SK-N-SH (cell line): ENCODE measurements at regions not wholly inside any gene's neighbourhood (a gene's known extent, or its start where the extent isn't known, plus 50 kb on each side); places are given as distances from the start of the nearest gene placed in this dataset.

Experiments
- CTCF ChIA-PET: fragments of 300-600, 350-600 bp; formaldehyde crosslinking; extraction: SDS; loops from one replicate; lab custom pipeline; 2021; lab: Yijun Ruan, JAX
- POLR2A ChIA-PET: fragments of 350-600 bp; sonication (Branson Sonifier 250); formaldehyde crosslinking; extraction: SDS; loops from one replicate; lab custom pipeline; 2020; ENCODE audit warnings: antibody characterized with exemption, inconsistent platforms; lab: Yijun Ruan, JAX
- DNase-seq: peaks from one replicate; pipeline ENCODE4 v3.0.0; 2012
- H2AFZ ChIP-seq: fragments of 200-600 bp; sonication (generic); 2 replicates; pipeline ENCODE4 v1.8.1; 2016; ENCODE audit warnings: antibody characterized with exemption, mild to moderate bottlenecking, low read depth
- H3F3A ChIP-seq: fragments of 200-600 bp; sonication (generic); replicated peaks from 2 replicates; pipeline ENCODE3; 2016; ENCODE audit warnings: antibody characterized with exemption, mild to moderate bottlenecking; ENCODE audit not compliant: insufficient read depth
- H3K27ac ChIP-seq, 2 experiments: fragments of 200-500 bp in 1 of 2; fragments of 200-600 bp in 1 of 2; sonication (Bioruptor generic) in 1 of 2; sonication (generic), shearing (Covaris generic) in 1 of 2; 2 replicates each; pipeline versions ENCODE4 v1.5.1 to v1.6.1; 2014 to 2016; ENCODE audit warnings: low read depth in 2 of 2, inconsistent platforms in 1 of 2, low read length in 1 of 2, mild to moderate bottlenecking in 1 of 2, mixed read lengths in 1 of 2
- H3K27me3 ChIP-seq: fragments of 200-600 bp; sonication (generic), shearing (Covaris generic); 2 replicates; pipeline ENCODE4 v1.6.1; 2016; ENCODE audit warnings: mixed run types; ENCODE audit not compliant: insufficient read depth
- H3K36me3 ChIP-seq, 2 experiments: fragments of 200-500 bp in 1 of 2; fragments of 200-600 bp in 1 of 2; sonication (Bioruptor generic) in 1 of 2; sonication (generic) in 1 of 2; replicated peaks in 1 of 2; 2 replicates each; pipeline versions ENCODE3 to v1.5.1; 2014 to 2016; ENCODE audit warnings: low read length in 1 of 2, mild to moderate bottlenecking in 1 of 2; ENCODE audit not compliant: insufficient read depth in 2 of 2, control insufficient read depth in 1 of 2
- H3K4me1 ChIP-seq, 2 experiments: fragments of 200-500 bp in 1 of 2; fragments of 200-600 bp in 1 of 2; sonication (Bioruptor generic) in 1 of 2; sonication (generic), shearing (Covaris generic) in 1 of 2; 2 replicates each; pipeline versions ENCODE4 v1.5.1 to v1.6.1; 2014 to 2016; ENCODE audit warnings: low read depth in 1 of 2, low read length in 1 of 2, mixed run types in 1 of 2; ENCODE audit not compliant: insufficient read depth in 2 of 2, control insufficient read depth in 1 of 2
- H3K4me2 ChIP-seq: fragments of 200-600 bp; sonication (generic), shearing (Covaris generic); 2 replicates; pipeline ENCODE4 v1.6.1; 2017; ENCODE audit warnings: mixed run types
- H3K4me3 ChIP-seq, 2 experiments: fragments of 200-500 bp in 1 of 2; fragments of 200-600 bp in 1 of 2; sonication (Bioruptor generic) in 1 of 2; sonication (generic), shearing (Covaris generic) in 1 of 2; 2 replicates each; pipeline versions ENCODE4 v1.5.1 to v1.8.1; 2014 to 2016; ENCODE audit warnings: low read depth in 2 of 2, inconsistent platforms in 1 of 2, low read length in 1 of 2, mild to moderate bottlenecking in 1 of 2, mixed read lengths in 1 of 2, moderate library complexity in 1 of 2
- H3K79me2 ChIP-seq: fragments of 200-600 bp; sonication (generic); 2 replicates; pipeline ENCODE4 v1.8.1; 2017; ENCODE audit warnings: mild to moderate bottlenecking; ENCODE audit not compliant: insufficient read depth
- H3K9ac ChIP-seq: fragments of 200-600 bp; sonication (generic); 2 replicates; pipeline ENCODE4 v1.6.1; 2017; ENCODE audit warnings: mixed run types
- H3K9me2 ChIP-seq: fragments of 200-600 bp; sonication (generic); 2 replicates; pipeline ENCODE4 v1.6.1; 2017; ENCODE audit warnings: mixed run types
- H3K9me3 ChIP-seq: fragments of 200-600 bp; sonication (generic); 2 replicates; pipeline ENCODE4 v1.6.1; 2017; ENCODE audit warnings: mixed run types, mild to moderate bottlenecking, moderate library complexity
- H4K20me1 ChIP-seq: fragments of 200-600 bp; sonication (generic); 2 replicates; pipeline ENCODE4 v1.6.1; 2017; ENCODE audit warnings: mild to moderate bottlenecking, mixed run types; ENCODE audit not compliant: insufficient read depth
- CHD2 ChIP-seq: fragments of 150-350 bp; IDR thresholded peaks from 2 replicates; pipeline ENCODE4 v1.6.1; 2018; ENCODE audit warnings: low read length; ENCODE audit not compliant: partially characterized antibody
- EZH2phosphoT487 ChIP-seq: fragments of 200-600 bp; sonication (generic); IDR thresholded peaks from 2 replicates; pipeline ENCODE4 v1.6.1; 2017; ENCODE audit warnings: low read depth, mixed run types, mild to moderate bottlenecking, antibody characterized with exemption, moderate library complexity, borderline replicate concordance
- FOSL2 ChIP-seq: IDR thresholded peaks from 2 replicates; pipeline ENCODE4 v1.4.0; 2012; ENCODE audit warnings: low read depth, mild to moderate bottlenecking, moderate library complexity, borderline replicate concordance
- FOXM1 ChIP-seq: IDR thresholded peaks from 2 replicates; pipeline ENCODE4 v1.4.0; 2012; ENCODE audit warnings: low read depth, mild to moderate bottlenecking
- GABPA ChIP-seq: IDR thresholded peaks from 2 replicates; pipeline ENCODE4 v1.4.0; 2012; ENCODE audit warnings: low read depth, mild to moderate bottlenecking
- GATA2 ChIP-seq: sonication (generic); formaldehyde crosslinking; IDR thresholded peaks from 2 replicates; pipeline ENCODE4 v1.5.0; 2020; ENCODE audit warnings: mild to moderate bottlenecking, missing genetic modification reagents
- IRF3 ChIP-seq: fragments of 150-350 bp; IDR thresholded peaks from 2 replicates; pipeline ENCODE4 v1.6.1; 2016; ENCODE audit warnings: mild to moderate bottlenecking, low read depth, low read length
- JUND ChIP-seq: IDR thresholded peaks from 2 replicates; pipeline ENCODE4 v1.4.0; 2012
- MEF2A ChIP-seq: IDR thresholded peaks from 2 replicates; pipeline ENCODE4 v1.4.0; 2012; ENCODE audit warnings: low read depth, borderline replicate concordance
- NFIC ChIP-seq: IDR thresholded peaks from 2 replicates; pipeline ENCODE4 v1.4.0; 2012; ENCODE audit warnings: borderline replicate concordance
- NRF1 ChIP-seq: IDR thresholded peaks from 2 replicates; pipeline ENCODE4 v1.6.1; 2012; ENCODE audit warnings: low read depth, mild to moderate bottlenecking, low read length
- REST ChIP-seq: IDR thresholded peaks from 2 replicates; pipeline ENCODE4 v1.6.1; 2012; ENCODE audit warnings: mild to moderate bottlenecking, low read depth, low read length, moderate library complexity
- SIN3A ChIP-seq: IDR thresholded peaks from 2 replicates; pipeline ENCODE4 v1.6.1; 2012; ENCODE audit warnings: low read depth, mild to moderate bottlenecking, low read length, moderate library complexity, borderline replicate concordance
- TAF1 ChIP-seq: IDR thresholded peaks from 2 replicates; pipeline ENCODE4 v1.6.1; 2012; ENCODE audit warnings: low read depth, mild to moderate bottlenecking, low read length, moderate library complexity, borderline replicate concordance
- TEAD4 ChIP-seq: IDR thresholded peaks from 2 replicates; pipeline ENCODE4 v1.4.0; 2012; ENCODE audit warnings: mild to moderate bottlenecking, borderline replicate concordance; ENCODE audit not compliant: insufficient read depth
- USF2 ChIP-seq: fragments of 150-350 bp; IDR thresholded peaks from 2 replicates; pipeline ENCODE4 v1.6.1; 2017; ENCODE audit warnings: antibody characterized with exemption, low read length, low read depth, borderline replicate concordance
- WGBS: methylation state at CpG from one replicate; pipeline ENCODE4 v1.1.6; 2017; ENCODE audit warnings: low lambda C conversion rate; 5-methylcytosine and 5-hydroxymethylcytosine counted together
- TF ChIP-seq, protein P1 (sequence below): IDR thresholded peaks from 2 replicates; pipeline ENCODE4; 2012
- TF ChIP-seq, protein P2 (sequence below): fragments of 200-600 bp; sonication (generic); IDR thresholded peaks from 2 replicates; pipeline ENCODE4 v1.6.1; 2017; ENCODE audit warnings: antibody characterized with exemption, mild to moderate bottlenecking, moderate library complexity

DNA sequence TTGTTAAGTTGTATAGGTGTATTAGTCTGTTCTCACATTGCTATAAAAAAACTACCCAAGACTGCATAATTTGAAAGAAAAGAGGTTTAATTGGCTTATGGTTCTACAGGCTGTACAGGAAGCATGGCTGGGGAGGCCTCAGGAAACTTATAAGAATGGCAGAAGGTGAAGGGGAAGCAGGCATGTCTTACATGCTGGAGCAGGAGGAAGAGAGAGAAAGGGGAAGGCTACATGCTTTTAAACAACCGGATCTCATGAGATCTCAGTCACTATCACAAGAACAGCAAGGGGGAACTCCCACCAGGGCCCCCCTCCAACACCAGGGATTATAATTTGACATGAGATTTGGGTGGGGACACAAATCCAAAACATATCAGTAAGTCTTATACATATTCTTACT is 60.5 kb upstream of the OR10AD1 start:
- WGBS: 0% methylated on average over 1 of the region's 1 CpG
- H3K9ac ChIP-seq: no peak overlapping the region
- H3K4me1 ChIP-seq: no peaks in the 10 kb centered on the region
- POLR2A ChIA-PET: no interaction called here
- H3K4me2 ChIP-seq: no peak overlapping the region
- H3K4me3 ChIP-seq: no peak overlapping the region
- no peaks in the 10 kb centered on the region for H3F3A ChIP-seq
- no peaks in the 10 kb centered on the region for H3K9me3 ChIP-seq
- TF ChIP-seq NRF1 (no peak), GABPA (no peak), MEF2A (no peak), FOXM1 (no peak), CHD2 (no peak), IRF3 (no peak), TAF1 (no peak), NFIC (no peak), USF2 (no peak)
- TF ChIP-seq, protein P1, sequence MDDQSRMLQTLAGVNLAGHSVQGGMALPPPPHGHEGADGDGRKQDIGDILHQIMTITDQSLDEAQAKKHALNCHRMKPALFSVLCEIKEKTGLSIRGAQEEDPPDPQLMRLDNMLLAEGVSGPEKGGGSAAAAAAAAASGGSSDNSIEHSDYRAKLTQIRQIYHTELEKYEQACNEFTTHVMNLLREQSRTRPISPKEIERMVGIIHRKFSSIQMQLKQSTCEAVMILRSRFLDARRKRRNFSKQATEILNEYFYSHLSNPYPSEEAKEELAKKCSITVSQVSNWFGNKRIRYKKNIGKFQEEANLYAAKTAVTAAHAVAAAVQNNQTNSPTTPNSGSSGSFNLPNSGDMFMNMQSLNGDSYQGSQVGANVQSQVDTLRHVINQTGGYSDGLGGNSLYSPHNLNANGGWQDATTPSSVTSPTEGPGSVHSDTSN: no peak
- TF ChIP-seq, protein P2, sequence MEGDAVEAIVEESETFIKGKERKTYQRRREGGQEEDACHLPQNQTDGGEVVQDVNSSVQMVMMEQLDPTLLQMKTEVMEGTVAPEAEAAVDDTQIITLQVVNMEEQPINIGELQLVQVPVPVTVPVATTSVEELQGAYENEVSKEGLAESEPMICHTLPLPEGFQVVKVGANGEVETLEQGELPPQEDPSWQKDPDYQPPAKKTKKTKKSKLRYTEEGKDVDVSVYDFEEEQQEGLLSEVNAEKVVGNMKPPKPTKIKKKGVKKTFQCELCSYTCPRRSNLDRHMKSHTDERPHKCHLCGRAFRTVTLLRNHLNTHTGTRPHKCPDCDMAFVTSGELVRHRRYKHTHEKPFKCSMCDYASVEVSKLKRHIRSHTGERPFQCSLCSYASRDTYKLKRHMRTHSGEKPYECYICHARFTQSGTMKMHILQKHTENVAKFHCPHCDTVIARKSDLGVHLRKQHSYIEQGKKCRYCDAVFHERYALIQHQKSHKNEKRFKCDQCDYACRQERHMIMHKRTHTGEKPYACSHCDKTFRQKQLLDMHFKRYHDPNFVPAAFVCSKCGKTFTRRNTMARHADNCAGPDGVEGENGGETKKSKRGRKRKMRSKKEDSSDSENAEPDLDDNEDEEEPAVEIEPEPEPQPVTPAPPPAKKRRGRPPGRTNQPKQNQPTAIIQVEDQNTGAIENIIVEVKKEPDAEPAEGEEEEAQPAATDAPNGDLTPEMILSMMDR: no peak
- 0 out of 2 replicates have a peak, but pooled peaks cover 3% of the 10 kb centered on the region for H3K9me2 ChIP-seq
- H4K20me1 ChIP-seq: no peaks in the 10 kb centered on the region
- H2AFZ ChIP-seq: no peak overlapping the region
- DNase-seq: no peak
- no peaks in the 10 kb centered on the region for H3K79me2 ChIP-seq
- H3K36me3 ChIP-seq: no peaks in the 10 kb centered on the region
- CTCF ChIA-PET: no interaction called here
- 0 out of 2 replicates have a peak, but pooled peaks cover 16% of the 10 kb centered on the region for H3K27me3 ChIP-seq
- H3K27ac ChIP-seq: no peak overlapping the region

DNA sequence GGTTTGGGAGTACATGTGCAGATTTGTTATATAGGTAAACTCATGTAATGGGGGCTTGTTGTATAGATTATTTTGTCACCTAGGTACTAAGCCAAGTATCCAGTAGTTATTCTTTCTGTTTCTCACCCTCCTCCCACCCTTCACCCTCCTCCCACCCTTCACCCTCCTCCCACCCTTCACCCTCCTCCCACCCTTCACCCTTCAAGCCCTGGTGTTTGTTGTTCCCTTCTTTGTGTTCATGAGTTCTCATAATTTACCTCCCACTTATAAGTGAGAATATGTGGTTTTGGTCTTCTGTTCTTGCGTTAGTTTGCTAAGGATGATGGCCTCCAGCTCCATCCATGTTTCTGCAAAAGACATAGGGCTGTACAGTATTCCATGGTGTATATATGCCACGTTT is 58.7 kb upstream of the OR10AD1 start:
- Histone ChIP-seq H3K9ac (no peak overlapping the region), H3K4me2 (no peak overlapping the region), H2AFZ (no peak overlapping the region), H3K36me3 (no peaks in the 10 kb centered on the region), H4K20me1 (no peaks in the 10 kb centered on the region), H3K79me2 (no peaks in the 10 kb centered on the region), H3K4me1 (no peaks in the 10 kb centered on the region), H3K27ac (no peak overlapping the region), H3K9me3 (no peaks in the 10 kb centered on the region), H3K9me2 (0 out of 2 replicates have a peak, but pooled peaks cover 3% of the 10 kb centered on the region), H3K4me3 (no peak overlapping the region), H3K27me3 (0 out of 2 replicates have a peak, but pooled peaks cover 9% of the 10 kb centered on the region), H3F3A (no peaks in the 10 kb centered on the region)
- no peak for DNase-seq
- POLR2A ChIA-PET: no interaction called here
- WGBS: 4% methylated on average over 2 of the region's 2 CpGs
- CTCF ChIA-PET: interaction anchor here (2.1 kb wide), 1 partner anchor 64 kb away, joined by 8 read pairs; no protein-coding TSS in a partner anchor
- TF ChIP-seq FOXM1 (no peak), MEF2A (no peak), REST (no peak), EZH2phosphoT487 (no peak), GATA2 (CRISPR knock-in tag) (no peak), TEAD4 (no peak), JUND (no peak), FOSL2 (no peak), SIN3A (no peak)
